ENCODE measurements at regions not wholly inside any gene's neighbourhood (a gene's known extent, or its start where the extent isn't known, plus 50 kb on each side); places are given as distances from the start of the nearest gene placed in this dataset.

- Mint-ChIP-seq H3K9me3 (peaks cover 3% of the 10 kb centered on the region; the same call in 1 of the 2 replicates), H3K27me3 (ENCODE audit: low read depth) (no peaks in the 10 kb centered on the region; the same call in 1 of the 2 replicates), H3K27ac (no peak overlapping the region), H3K36me3 (no peaks in the 10 kb centered on the region), H3K4me1 (no peaks in the 10 kb centered on the region), H3K4me3 (no peak overlapping the region)
- no peak for TF ChIP-seq ZNF219 (CRISPR knock-in tag; IDR thresholded peaks at IDR 0.05; ENCODE audit: borderline replicate concordance)
- TF ChIP-seq ZNF317 (CRISPR knock-in tag; IDR thresholded peaks at IDR 0.05; ENCODE audit: borderline replicate concordance, low read depth), result no peak
- no peak for TF ChIP-seq ZNF396 (CRISPR knock-in tag; IDR thresholded peaks at IDR 0.05; ENCODE audit: borderline replicate concordance)
- TF ChIP-seq CTCF (IDR thresholded peaks at IDR 0.05), result no peak
- no peak for TF ChIP-seq FOXJ3 (CRISPR knock-in tag; IDR thresholded peaks at IDR 0.05; ENCODE audit: borderline replicate concordance)
- no peak for TF ChIP-seq RELA (CRISPR knock-in tag; IDR thresholded peaks at IDR 0.05; ENCODE audit: borderline replicate concordance)
- no peak for TF ChIP-seq E2F4 (CRISPR knock-in tag; IDR thresholded peaks at IDR 0.05; ENCODE audit: borderline replicate concordance, low read depth)
- no peak for TF ChIP-seq GRHL2 (CRISPR knock-in tag; IDR thresholded peaks at IDR 0.05; ENCODE audit: insufficient replicate concordance, severe bottlenecking)
- TF ChIP-seq ZNF232 (CRISPR knock-in tag; IDR thresholded peaks at IDR 0.05), result no peak
- TF ChIP-seq SMAD3 (CRISPR knock-in tag; IDR thresholded peaks at IDR 0.05; ENCODE audit: borderline replicate concordance), result no peak
- TF ChIP-seq ARID4B (CRISPR knock-in tag; IDR thresholded peaks at IDR 0.05; ENCODE audit: borderline replicate concordance), result no peak
- no peak for TF ChIP-seq ZNF281 (CRISPR knock-in tag; IDR thresholded peaks at IDR 0.05)
- no peak for DNase-seq (ENCODE audit: low spot score)
- CTCF ChIA-PET, result no interaction called here
- POLR2A ChIA-PET, result no interaction called here
- ATAC-seq, result no peak
Measured at GRCh38 chr14:59069163-59069854, 119.2 kb upstream of the DAAM1 start.

- Mint-ChIP-seq H3K4me1 (no peaks in the 10 kb centered on the region), H3K4me3 (no peak overlapping the region), H3K9me3 (peaks cover 5% of the 10 kb centered on the region; the same call in 1 of the 2 replicates), H3K27ac (no peak overlapping the region), H3K36me3 (no peaks in the 10 kb centered on the region), H3K27me3 (ENCODE audit: low read depth) (no peaks in the 10 kb centered on the region; the same call in 1 of the 2 replicates)
- no peak for ATAC-seq
- ChIA-PET POLR2A (no interaction called here), CTCF (no interaction called here)
- DNase-seq (ENCODE audit: low spot score), result no peak
- TF ChIP-seq NFE2L1 (CRISPR knock-in tag; IDR thresholded peaks at IDR 0.05) (no peak), ZNF671 (CRISPR knock-in tag; IDR thresholded peaks at IDR 0.05) (no peak), ZNF138 (CRISPR knock-in tag; conservative IDR thresholded peaks at IDR 0.05) (no peak), CTCF (IDR thresholded peaks at IDR 0.05) (no peak), NR1H2 (CRISPR knock-in tag; IDR thresholded peaks at IDR 0.05) (no peak), E2F4 (CRISPR knock-in tag; IDR thresholded peaks at IDR 0.05; ENCODE audit: borderline replicate concordance, low read depth) (no peak), ZNF512 (CRISPR knock-in tag; IDR thresholded peaks at IDR 0.05; ENCODE audit: borderline replicate concordance) (no peak), GTF2I (CRISPR knock-in tag; conservative IDR thresholded peaks at IDR 0.05) (no peak), PRRX2 (CRISPR knock-in tag; IDR thresholded peaks at IDR 0.05) (no peak)
Measured at GRCh38 chr14:59075506-59075905, 113.0 kb upstream of the DAAM1 start.
